ENCODE measurements at regions not wholly inside any gene's neighbourhood (a gene's known extent, or its start where the extent isn't known, plus 50 kb on each side); places are given as distances from the start of the nearest gene placed in this dataset.
"Not testable (repeated sequence)": the region's sequence is repeated elsewhere in the genome, so short reads cannot be mapped to it uniquely, and the experiment has no call there.

- no peak for DNase-seq (ENCODE audit: low read depth in 2 of 2)
These were observed 1084.3 kb downstream of the TMEM121 start for GRCh38 chr14:106610691-106611090.

- no peak for DNase-seq (ENCODE audit: low read depth in 2 of 2)
These were observed 1086.9 kb downstream of the TMEM121 start for GRCh38 chr14:106613256-106613655.

GRCh38 chr14:106618471-106618951, 1092.1 kb downstream of the TMEM121 start:
- DNase-seq (ENCODE audit: low read depth in 2 of 2), result peak; percentile 66 to 89

GRCh38 chr14:106619606-106620005, 1093.2 kb downstream of the TMEM121 start:
- DNase-seq (ENCODE audit: low read depth in 2 of 2), result no peak

GRCh38 chr14:106620368-106620767, 1094.0 kb downstream of the TMEM121 start:
- DNase-seq (ENCODE audit: low read depth in 2 of 2), result no peak

- no peak for DNase-seq (ENCODE audit: low read depth in 2 of 2)
These were observed 1095.9 kb downstream of the TMEM121 start for GRCh38 chr14:106622200-106622745.

DNA sequence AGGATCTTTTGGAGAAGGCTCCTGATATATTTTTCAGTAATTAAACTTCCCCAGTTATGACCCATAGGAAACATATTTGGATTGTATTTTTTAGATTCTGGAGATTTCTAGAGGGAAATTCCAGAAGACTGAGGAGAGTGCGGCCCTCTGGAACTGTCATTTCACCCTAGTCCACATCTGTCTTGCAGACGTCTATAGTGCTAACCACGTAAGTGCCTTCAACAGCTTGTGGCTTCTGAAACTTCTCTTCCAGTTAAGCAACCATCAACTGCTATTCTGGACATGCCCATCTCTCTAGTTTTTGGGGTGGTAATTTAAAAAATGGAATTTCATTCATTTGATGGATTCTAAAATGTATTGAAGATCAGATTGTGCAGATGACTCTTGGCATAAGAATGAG, 1098.8 kb downstream of the TMEM121 start:
- no peak for DNase-seq (ENCODE audit: low read depth in 2 of 2)

DNA sequence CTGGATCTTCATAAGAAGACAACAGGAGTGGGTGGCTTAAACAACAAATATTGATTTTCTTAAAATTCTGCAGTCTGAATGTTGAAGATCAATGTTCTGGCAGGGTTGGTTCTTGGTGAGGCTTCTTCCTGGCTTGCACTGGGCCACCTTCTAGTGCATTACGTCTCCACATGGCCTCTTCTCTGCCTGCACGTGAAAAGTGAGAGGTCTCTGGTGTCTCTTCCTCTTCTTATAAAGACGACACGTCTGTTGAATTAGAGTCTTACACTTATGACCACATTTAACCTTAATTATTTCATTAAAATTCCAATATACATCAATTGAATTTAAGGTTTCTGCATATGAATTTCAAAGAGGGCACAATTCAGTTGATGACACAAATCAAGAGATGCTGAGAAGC, 1100.1 kb downstream of the TMEM121 start:
- not testable (repeated sequence) for DNase-seq (ENCODE audit: low read depth in 2 of 2)

GRCh38 chr14:106626942-106627588, 1100.7 kb downstream of the TMEM121 start:
- peak; percentile 37 to 47 for DNase-seq (ENCODE audit: low read depth in 2 of 2)

- no peak for DNase-seq (ENCODE audit: low read depth in 2 of 2)
These were observed 1105.5 kb downstream of the TMEM121 start for GRCh38 chr14:106631879-106632278.

DNA sequence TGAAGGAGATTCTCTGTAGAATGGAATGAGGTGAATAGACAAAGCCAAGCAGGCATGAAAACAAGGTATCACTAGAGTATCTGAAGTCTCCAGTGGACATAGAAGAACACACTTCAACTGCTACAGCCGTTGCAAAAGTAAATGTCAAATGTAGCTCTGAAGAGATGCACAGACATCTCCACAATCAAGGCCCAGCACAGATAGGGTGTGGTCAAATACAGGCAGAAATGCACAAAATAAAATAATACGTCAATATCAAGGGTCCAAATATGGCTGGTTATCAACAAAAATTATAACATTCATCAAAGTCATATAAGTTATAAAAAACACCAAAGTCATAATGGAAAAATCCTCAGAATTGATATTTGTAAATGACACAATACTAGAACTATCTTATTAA, 1107.3 kb downstream of the TMEM121 start:
- DNase-seq (ENCODE audit: low read depth in 2 of 2), result no peak

DNA sequence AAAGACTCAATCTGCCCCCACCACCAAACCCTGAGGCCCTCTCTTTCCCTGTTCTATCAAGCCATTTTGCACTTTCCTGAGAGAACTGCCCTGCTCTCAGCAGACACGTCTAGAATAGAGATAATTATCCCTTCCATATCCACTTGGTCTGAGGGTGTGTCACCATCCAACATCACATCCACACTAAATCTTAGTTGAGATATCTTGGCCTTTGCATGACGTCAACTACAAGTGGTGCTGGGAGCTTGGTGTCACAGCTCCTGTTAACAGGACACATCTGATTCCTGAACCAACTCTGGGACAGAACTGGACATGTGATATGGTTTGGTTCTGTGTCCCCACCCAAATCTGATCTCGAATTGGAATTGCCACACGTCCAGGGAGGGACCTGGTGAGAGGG, 1109.2 kb downstream of the TMEM121 start:
- no peak for DNase-seq (ENCODE audit: low read depth in 2 of 2)

DNA sequence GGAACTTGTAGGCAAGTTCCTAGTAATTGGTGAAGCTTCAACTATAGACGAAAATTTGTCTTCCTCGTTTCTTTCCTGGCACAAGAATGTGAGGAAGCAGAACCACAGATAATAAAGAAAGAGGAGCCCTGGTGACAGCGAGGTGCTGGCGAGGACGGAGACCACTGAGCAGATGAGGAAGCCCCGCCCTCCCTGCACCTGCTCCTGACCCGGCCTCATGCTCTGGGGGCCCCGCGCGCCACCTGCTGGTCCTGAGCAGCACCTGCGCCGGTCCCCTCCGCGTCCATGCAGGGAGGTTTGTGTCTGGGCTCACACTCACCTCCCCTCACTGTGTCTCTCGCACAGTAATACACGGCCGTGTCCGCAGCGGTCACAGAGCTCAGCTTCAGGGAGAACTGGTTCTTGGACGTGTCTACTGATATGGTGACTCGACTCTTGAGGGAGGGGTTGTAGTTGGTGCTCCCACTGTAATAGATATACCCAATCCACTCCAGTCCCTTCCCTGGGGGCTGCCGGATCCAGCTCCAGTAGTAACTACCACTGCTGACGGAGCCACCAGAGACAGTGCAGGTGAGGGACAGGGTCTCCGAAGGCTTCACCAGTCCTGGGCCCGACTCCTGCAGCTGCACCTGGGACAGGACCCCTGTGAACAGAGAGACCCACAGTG, 1112.5 kb downstream of the TMEM121 start:
- DNase-seq (ENCODE audit: low read depth in 2 of 2), result peak in 1 of 2 experiments; percentile 8

DNA sequence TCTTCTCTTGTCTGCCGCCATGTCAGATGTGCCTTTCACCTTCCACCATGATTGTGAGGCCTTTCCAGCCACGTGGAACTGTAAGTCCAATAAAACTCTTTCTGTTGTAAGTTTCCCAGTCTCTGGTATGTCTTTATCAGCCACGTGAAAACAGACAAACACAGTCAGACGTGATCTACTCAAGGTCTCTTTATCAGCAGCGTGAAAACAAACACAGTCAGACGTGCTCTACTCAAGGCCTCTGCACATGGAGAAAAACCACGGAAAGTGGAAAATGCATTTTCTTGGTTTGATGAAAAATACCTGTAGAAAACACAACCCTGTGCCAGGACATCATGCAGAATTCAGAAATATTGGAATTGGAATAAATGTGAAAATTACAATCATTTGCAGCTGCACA, 1115.7 kb downstream of the TMEM121 start:
- no peak for DNase-seq (ENCODE audit: low read depth in 2 of 2)

GRCh38 chr14:106642971-106643370, 1116.6 kb downstream of the TMEM121 start:
- DNase-seq (ENCODE audit: low read depth in 2 of 2), result not testable (repeated sequence)

GRCh38 chr14:106648874-106649273, 1122.5 kb downstream of the TMEM121 start:
- DNase-seq (ENCODE audit: low read depth in 2 of 2), result not testable (repeated sequence)

DNA sequence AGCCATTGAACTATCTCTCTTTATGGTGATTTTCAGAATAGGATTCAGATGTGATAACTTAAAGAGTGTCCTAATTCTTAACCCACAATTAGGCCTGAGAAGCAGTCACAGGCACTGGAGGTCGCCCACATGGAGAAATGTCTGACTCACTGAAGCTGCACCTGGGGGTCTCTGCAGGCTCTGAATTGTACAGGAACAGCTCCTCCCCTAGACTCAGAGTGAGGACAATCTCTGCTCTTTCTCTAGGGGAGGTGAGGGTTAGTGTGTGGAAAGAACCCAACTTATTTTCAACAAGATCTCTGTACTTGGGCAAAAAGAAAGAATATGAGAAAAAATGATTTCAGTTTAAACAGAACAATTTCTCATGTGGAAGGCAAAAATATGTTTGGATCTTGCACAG, 1124.6 kb downstream of the TMEM121 start:
- DNase-seq (ENCODE audit: low read depth in 2 of 2), result no peak

GRCh38 chr14:106652494-106652893, 1126.1 kb downstream of the TMEM121 start:
- DNase-seq (ENCODE audit: low read depth in 2 of 2), result no peak

DNA sequence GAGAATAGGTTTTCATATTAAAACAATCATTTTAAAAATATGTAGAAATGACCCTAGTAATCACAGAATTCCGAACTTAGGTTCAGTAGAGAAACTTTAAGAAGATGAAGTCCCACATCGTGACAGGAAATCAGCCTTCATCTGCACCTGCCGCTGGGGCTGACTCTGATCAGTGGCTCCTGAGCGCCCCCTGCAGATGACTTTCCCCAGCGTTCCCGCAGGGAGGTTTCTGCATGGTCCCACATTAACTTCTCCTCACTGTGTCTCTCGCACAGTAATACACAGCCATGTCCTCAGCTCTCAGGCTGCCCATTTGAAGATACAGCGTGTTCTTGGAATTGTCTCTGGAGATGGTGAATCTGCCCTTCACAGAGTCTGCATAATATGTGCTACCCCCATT, 1131.1 kb downstream of the TMEM121 start:
- DNase-seq (ENCODE audit: low read depth in 2 of 2), result peak; percentile 17 to 61

- not testable (repeated sequence) for DNase-seq (ENCODE audit: low read depth in 2 of 2)
These were observed 1131.9 kb downstream of the TMEM121 start for GRCh38 chr14:106658066-106658860.

DNA sequence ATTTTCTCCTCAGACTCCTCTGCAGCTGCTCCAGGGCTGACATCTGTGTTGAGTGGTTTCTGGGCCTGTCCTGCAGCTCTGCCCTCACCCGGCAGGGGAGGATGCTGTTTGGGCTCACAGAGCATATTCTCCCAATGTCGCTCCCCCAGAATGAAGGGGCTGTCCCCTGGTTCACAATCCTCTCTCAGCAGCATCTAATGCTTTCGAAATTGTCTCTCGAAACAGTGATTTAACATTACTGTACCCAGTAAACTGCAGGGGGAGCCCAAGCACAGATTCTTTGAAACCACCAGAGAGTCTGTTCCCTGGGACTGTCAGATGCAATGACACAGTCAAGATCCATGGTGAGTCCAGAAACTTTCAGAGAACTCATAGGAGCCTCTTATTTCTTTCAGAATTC, 1135.2 kb downstream of the TMEM121 start:
- DNase-seq (ENCODE audit: low read depth in 2 of 2), result peak in 1 of 2 experiments; percentile 26

GRCh38 chr14:106662936-106663550, 1136.7 kb downstream of the TMEM121 start:
- no peak for DNase-seq (ENCODE audit: low read depth in 2 of 2)

All from stimulated activated CD4-positive, alpha-beta T cell treated with anti-CD3 and anti-CD28 coated beads, Interleukin-12 subunit alpha, Interleukin-12 subunit beta, amount 100 ng/mL, for 24 hours (primary cell).